HEK293 (cell line): ENCODE measurements at regions not wholly inside any gene's neighbourhood (a gene's known extent, or its start where the extent isn't known, plus 50 kb on each side); places are given as distances from the start of the nearest gene placed in this dataset.

ENCODE experiments used
- CTCF ChIA-PET: fragments of 350-600 bp; formaldehyde crosslinking; extraction: SDS; loops from one replicate; lab custom pipeline; 2021; ENCODE audit warnings: antibody characterized with exemption; lab: Yijun Ruan, JAX
- POLR2A ChIA-PET: fragments of 300-600 bp; formaldehyde crosslinking; extraction: SDS; loops from one replicate; lab custom pipeline; 2020; ENCODE audit warnings: antibody characterized with exemption, inconsistent platforms; lab: Yijun Ruan, JAX
- H3K27ac ChIP-seq: fragments of 200-500 bp; sonication (Bioruptor generic); 2 replicates; pipeline ENCODE4 v1.5.1; 2014; ENCODE audit warnings: low read depth, low read length, control low read depth, inconsistent platforms; ENCODE audit errors: extremely low read depth
- H3K36me3 ChIP-seq, 2 experiments: fragments of 200-500 bp in 1 of 2; sonication (Bioruptor generic) in 1 of 2; 1 replicate in 1 of 2; 2 replicates in 1 of 2; pipeline ENCODE4 v1.5.1; 2014 to 2017; ENCODE audit warnings: inconsistent platforms in 2 of 2, low read length in 2 of 2; ENCODE audit not compliant: control insufficient read depth in 2 of 2, insufficient read depth in 1 of 2
- H3K4me1 ChIP-seq: fragments of 200-500 bp; sonication (Bioruptor generic); 2 replicates; pipeline ENCODE4 v1.5.1; 2014; ENCODE audit warnings: mild to moderate bottlenecking, low read length, inconsistent platforms; ENCODE audit not compliant: control insufficient read depth, insufficient read depth
- H3K4me3 ChIP-seq: 2 replicates; pipeline ENCODE4 v1.5.1; 2011; ENCODE audit warnings: low read depth, mild to moderate bottlenecking, control low read depth, low read length, moderate library complexity
- H3K9me3 ChIP-seq: fragments of 200-500 bp; sonication (Bioruptor generic); 2 replicates; pipeline ENCODE4 v1.5.1; 2014; ENCODE audit warnings: low read depth, low read length, inconsistent platforms; ENCODE audit not compliant: control insufficient read depth, insufficient read depth
- BCL11A ChIP-seq: fragments of 450-650 bp; formaldehyde crosslinking; IDR thresholded peaks from 2 replicates; pipeline ENCODE4 v1.5.1; 2016; ENCODE audit warnings: low read depth, missing biosample characterization, missing genetic modification characterization
- GLIS1 ChIP-seq: fragments of 450-650 bp; formaldehyde crosslinking; IDR thresholded peaks from 2 replicates; pipeline ENCODE4 v1.5.1; 2016; ENCODE audit warnings: missing biosample characterization, missing genetic modification characterization
- KLF1 ChIP-seq: fragments of 450-650 bp; formaldehyde crosslinking; IDR thresholded peaks from 2 replicates; pipeline ENCODE4 v1.5.1; 2016; ENCODE audit warnings: missing biosample characterization, missing genetic modification characterization
- SP2 ChIP-seq: fragments of 450-650 bp; formaldehyde crosslinking; IDR thresholded peaks from 2 replicates; pipeline ENCODE4 v1.5.1; 2016; ENCODE audit warnings: missing biosample characterization, missing genetic modification characterization
- SP7 ChIP-seq: fragments of 450-650 bp; formaldehyde crosslinking; IDR thresholded peaks from 2 replicates; pipeline ENCODE4 v1.5.1; 2016; ENCODE audit warnings: missing biosample characterization, missing genetic modification characterization
- TCF7L2 ChIP-seq: IDR thresholded peaks from 2 replicates; pipeline ENCODE4 v1.6.1; 2011; ENCODE audit warnings: low read depth, mild to moderate bottlenecking, inconsistent platforms, low read length, moderate library complexity, borderline replicate concordance
- ZBTB11 ChIP-seq: fragments of 450-650 bp; formaldehyde crosslinking; conservative IDR thresholded peaks from 2 replicates; pipeline ENCODE4 v1.5.1; 2016; ENCODE audit warnings: low read depth, missing biosample characterization, missing genetic modification characterization
- ZBTB44 ChIP-seq: fragments of 450-650 bp; IDR thresholded peaks from 2 replicates; pipeline ENCODE4 v1.5.1; 2018; ENCODE audit warnings: missing biosample characterization, mild to moderate bottlenecking, missing genetic modification characterization
- ZFP3 ChIP-seq: fragments of 450-650 bp; formaldehyde crosslinking; IDR thresholded peaks from 2 replicates; pipeline ENCODE4 v1.5.1; 2016; ENCODE audit warnings: low read depth, missing biosample characterization, missing genetic modification characterization
- ZNF174 ChIP-seq: fragments of 450-650 bp; formaldehyde crosslinking; IDR thresholded peaks from 2 replicates; pipeline ENCODE4 v1.5.0; 2017; ENCODE audit warnings: missing biosample characterization, mild to moderate bottlenecking, missing genetic modification characterization
- ZNF26 ChIP-seq: fragments of 450-650 bp; formaldehyde crosslinking; IDR thresholded peaks from 2 replicates; pipeline ENCODE4 v1.5.1; 2016; ENCODE audit warnings: missing biosample characterization, missing genetic modification characterization
- ZNF341 ChIP-seq: fragments of 450-650 bp; formaldehyde crosslinking; IDR thresholded peaks from 2 replicates; pipeline ENCODE4; 2016; ENCODE audit warnings: low read depth, missing biosample characterization, missing genetic modification characterization
- ZNF48 ChIP-seq: fragments of 450-650 bp; formaldehyde crosslinking; IDR thresholded peaks from 2 replicates; pipeline ENCODE4 v1.5.1; 2016; ENCODE audit warnings: missing biosample characterization, missing genetic modification characterization
- ZNF544 ChIP-seq: fragments of 450-650 bp; formaldehyde crosslinking; IDR thresholded peaks from 2 replicates; pipeline ENCODE4 v1.5.0; 2017; ENCODE audit warnings: missing biosample characterization, missing genetic modification characterization
- ZNF623 ChIP-seq: fragments of 450-650 bp; formaldehyde crosslinking; IDR thresholded peaks from 2 replicates; pipeline ENCODE4 v1.5.1; 2016; ENCODE audit warnings: missing biosample characterization, missing genetic modification characterization
- ZNF626 ChIP-seq: fragments of 450-650 bp; sonication (Bioruptor Pico); formaldehyde crosslinking; IDR thresholded peaks from 2 replicates; pipeline ENCODE4 v1.5.1; 2018; ENCODE audit warnings: missing biosample characterization, missing genetic modification characterization, inconsistent platforms
- ZNF660 ChIP-seq: fragments of 450-650 bp; IDR thresholded peaks from 2 replicates; pipeline ENCODE4 v1.5.1; 2018; ENCODE audit warnings: missing biosample characterization, mild to moderate bottlenecking, missing genetic modification characterization
- ZNF664 ChIP-seq: fragments of 450-650 bp; formaldehyde crosslinking; IDR thresholded peaks from 2 replicates; pipeline ENCODE4 v1.5.1; 2016; ENCODE audit warnings: missing biosample characterization, missing genetic modification characterization
- ZNF692 ChIP-seq: fragments of 450-650 bp; formaldehyde crosslinking; IDR thresholded peaks from 2 replicates; pipeline ENCODE4 v1.5.1; 2016; ENCODE audit warnings: missing biosample characterization, missing genetic modification characterization
- ZNF701 ChIP-seq: fragments of 450-650 bp; formaldehyde crosslinking; IDR thresholded peaks from 2 replicates; pipeline ENCODE4 v1.5.1; 2016; ENCODE audit warnings: missing biosample characterization, missing genetic modification characterization
- ZNF707 ChIP-seq: fragments of 450-650 bp; formaldehyde crosslinking; IDR thresholded peaks from 2 replicates; pipeline ENCODE4 v1.5.1; 2016; ENCODE audit warnings: missing biosample characterization, missing genetic modification characterization
- ZNF843 ChIP-seq: fragments of 450-650 bp; formaldehyde crosslinking; IDR thresholded peaks from 2 replicates; pipeline ENCODE4 v1.5.1; 2016; ENCODE audit warnings: missing biosample characterization, missing genetic modification characterization
- ZSCAN23 ChIP-seq: fragments of 450-650 bp; formaldehyde crosslinking; IDR thresholded peaks from 2 replicates; pipeline ENCODE4 v1.5.1; 2016; ENCODE audit warnings: missing biosample characterization, missing genetic modification characterization
- ZSCAN4 ChIP-seq: fragments of 450-650 bp; formaldehyde crosslinking; IDR thresholded peaks from 2 replicates; pipeline ENCODE4 v1.5.1; 2017; ENCODE audit warnings: missing biosample characterization, missing genetic modification characterization

- Histone ChIP-seq H3K9me3 (no peaks in the 10 kb centered on the region), H3K4me1 (no peaks in the 10 kb centered on the region)
- POLR2A ChIA-PET = no interaction called here
- no peak for TF ChIP-seq ZNF174 (tag by site-specific recombination)
- no peak for TF ChIP-seq ZNF843
- no peak for TF ChIP-seq ZNF626 (tag by site-specific recombination)
- TF ChIP-seq ZNF660 (tag by site-specific recombination) = no peak
- TF ChIP-seq ZNF341 (tag by site-specific recombination) = no peak
- TF ChIP-seq ZNF692 (tag by site-specific recombination) = no peak
- no peak for TF ChIP-seq TCF7L2
- TF ChIP-seq ZSCAN4 = no peak
- no peak for TF ChIP-seq GLIS1 (tag by site-specific recombination)
- TF ChIP-seq, all 188 proteins: peak for 0
- Histone ChIP-seq H3K4me3 (no peak overlapping the region), H3K27ac (no peak overlapping the region), H3K36me3 (no peaks in the 10 kb centered on the region)
- CTCF ChIA-PET = interaction anchor here (0.6 to 4.3 kb wide), 5 partner anchors 10 to 745 kb away, joined by 3 to 24 read pairs (median 4); no protein-coding TSS in a partner anchor
Measured at GRCh38 chr1:19591482-19592091, 52.5 kb upstream of the NBL1 start.

GRCh38 chr1:19585507-19585906 lies 58.6 kb upstream of the NBL1 start:
- no peaks in the 10 kb centered on the region for H3K4me1 ChIP-seq
- CTCF ChIA-PET = interaction anchor here (0.5 to 2.0 kb wide), 7 partner anchors 9 to 195 kb away, joined by 3 to 15 read pairs (median 4); no protein-coding TSS in a partner anchor
- H3K27ac ChIP-seq = no peak overlapping the region
- H3K4me3 ChIP-seq = no peak overlapping the region
- H3K36me3 ChIP-seq = no peaks in the 10 kb centered on the region
- POLR2A ChIA-PET = no interaction called here
- H3K9me3 ChIP-seq = no peaks in the 10 kb centered on the region
- TF ChIP-seq ZNF341 (tag by site-specific recombination) = no peak
- TF ChIP-seq SP2 (tag by site-specific recombination) = no peak
- no peak for TF ChIP-seq ZFP3 (tag by site-specific recombination)
- TF ChIP-seq ZNF707 (tag by site-specific recombination) = no peak
- no peak for TF ChIP-seq ZNF623
- TF ChIP-seq SP7 (tag by site-specific recombination) = no peak
- TF ChIP-seq ZNF26 (tag by site-specific recombination) = no peak
- TF ChIP-seq ZBTB11 (tag by site-specific recombination) = no peak
- TF ChIP-seq ZNF544 (tag by site-specific recombination) = no peak
- no peak for TF ChIP-seq ZSCAN4
- no peak for TF ChIP-seq ZNF664
- TF ChIP-seq ZNF48 (tag by site-specific recombination) = no peak
- no peak for TF ChIP-seq BCL11A
- no peak for TF ChIP-seq ZNF701 (tag by site-specific recombination)
- no peak for TF ChIP-seq ZSCAN23 (tag by site-specific recombination)
- no peak for TF ChIP-seq KLF1 (tag by site-specific recombination)
- TF ChIP-seq ZBTB44 (tag by site-specific recombination) = no peak
